CD14-positive monocyte (primary cell): ENCODE measurements at regions not wholly inside any gene's neighbourhood (a gene's known extent, or its start where the extent isn't known, plus 50 kb on each side); places are given as distances from the start of the nearest gene placed in this dataset.

ENCODE experiments used
- DNase-seq, 3 donors: peaks; one replicate each; pipeline ENCODE4 v3.0.0-alpha.2; 2011 to 2022
- H2AFZ ChIP-seq: 2 replicates; pipeline ENCODE4 v1.6.0; 2012; ENCODE audit warnings: mild to moderate bottlenecking, low read depth, low read length, inconsistent platforms; ENCODE audit not compliant: insufficient read depth, poor library complexity, severe bottlenecking
- H3K27ac ChIP-seq, 2 donors: 1 replicate in 1 of 2; 2 replicates in 1 of 2; pipeline ENCODE4 v1.5.1; 2012 to 2013; ENCODE audit warnings: low read length in 2 of 2, control low read depth in 1 of 2, inconsistent platforms in 1 of 2, low read depth in 1 of 2, mild to moderate bottlenecking in 1 of 2
- H3K27me3 ChIP-seq, 2 donors: one replicate each; pipeline versions ENCODE4 v1.6.0 to v1.6.1; 2011 to 2013; ENCODE audit warnings: low read length in 2 of 2; ENCODE audit not compliant: control insufficient read depth in 2 of 2, insufficient read depth in 2 of 2
- H3K36me3 ChIP-seq, 2 donors: replicated peaks in 1 of 2; 1 replicate in 1 of 2; 2 replicates in 1 of 2; pipeline versions ENCODE4 v1.5.1 to v1.6.1; 2012 to 2013; ENCODE audit warnings: low read length in 2 of 2, control low read depth in 1 of 2, inconsistent platforms in 1 of 2, mild to moderate bottlenecking in 1 of 2; ENCODE audit not compliant: insufficient read depth in 2 of 2, control insufficient read depth in 1 of 2
- H3K4me1 ChIP-seq, 2 donors: 1 replicate in 1 of 2; 2 replicates in 1 of 2; pipeline versions ENCODE4 v1.5.1 to v1.6.1; 2012 to 2013; ENCODE audit warnings: low read length in 2 of 2, control low read depth in 1 of 2, inconsistent platforms in 1 of 2, mild to moderate bottlenecking in 1 of 2, moderate library complexity in 1 of 2; ENCODE audit not compliant: insufficient read depth in 2 of 2, control insufficient read depth in 1 of 2
- H3K4me2 ChIP-seq: replicated peaks from 2 replicates; pipeline ENCODE3; 2012; ENCODE audit warnings: low read length, moderate library complexity, mild to moderate bottlenecking; ENCODE audit not compliant: poor library complexity, severe bottlenecking; ENCODE audit errors: extremely low read depth
- H3K4me3 ChIP-seq, 3 experiments: fragments of 200-600 bp in 1 of 3; sonication (generic) in 1 of 3; replicated peaks in 1 of 3; 1 replicate in 2 of 3; 2 replicates in 1 of 3; pipeline ENCODE4 v1.5.1; 2011 to 2013; ENCODE audit warnings: low read length in 3 of 3, mild to moderate bottlenecking in 3 of 3, control low read depth in 2 of 3, low read depth in 2 of 3, inconsistent platforms in 1 of 3, moderate library complexity in 1 of 3
- H3K79me2 ChIP-seq: 2 replicates; pipeline ENCODE4 v1.6.0; 2012; ENCODE audit warnings: mild to moderate bottlenecking, control low read depth, inconsistent platforms, low read length, moderate library complexity; ENCODE audit not compliant: insufficient read depth
- H3K9ac ChIP-seq: 2 replicates; pipeline ENCODE4 v1.6.0; 2017; ENCODE audit warnings: low read length, mild to moderate bottlenecking; ENCODE audit not compliant: insufficient read depth, poor library complexity, severe bottlenecking
- H3K9me3 ChIP-seq, 2 donors: replicated peaks in 1 of 2; 1 replicate in 1 of 2; 2 replicates in 1 of 2; pipeline versions ENCODE4 v1.5.1 to v1.6.1; 2012 to 2013; ENCODE audit warnings: low read length in 2 of 2, control low read depth in 1 of 2; ENCODE audit not compliant: control insufficient read depth in 1 of 2, insufficient read depth in 1 of 2
- H4K20me1 ChIP-seq: 2 replicates; pipeline ENCODE4 v1.6.0; 2012; ENCODE audit warnings: mild to moderate bottlenecking, low read length, control low read depth, moderate library complexity; ENCODE audit not compliant: insufficient read depth
- H3K27ac Mint-ChIP-seq, 7 donors: one replicate each; pipeline ENCODE4 v1.8.0; 2020; ENCODE audit warnings: mild to moderate bottlenecking in 7 of 7, mixed read lengths in 7 of 7, moderate library complexity in 6 of 7, inconsistent platforms in 2 of 7
- H3K27me3 Mint-ChIP-seq, 3 donors: one replicate each; pipeline ENCODE4 v1.8.0; 2021 to 2022; ENCODE audit warnings: low read depth in 3 of 3, mild to moderate bottlenecking in 3 of 3, mixed read lengths in 3 of 3, moderate library complexity in 3 of 3, inconsistent platforms in 1 of 3
- H3K36me3 Mint-ChIP-seq, 2 donors: one replicate each; pipeline ENCODE4 v1.8.0; 2020; ENCODE audit warnings: mixed read lengths in 2 of 2, inconsistent platforms in 1 of 2, mild to moderate bottlenecking in 1 of 2
- H3K4me1 Mint-ChIP-seq: one replicate; pipeline ENCODE4 v1.8.0; 2020; ENCODE audit warnings: mild to moderate bottlenecking, mixed read lengths
- H3K4me3 Mint-ChIP-seq, 2 donors: one replicate each; pipeline ENCODE4 v1.8.0; 2020; ENCODE audit warnings: mild to moderate bottlenecking in 2 of 2, mixed read lengths in 2 of 2, moderate library complexity in 1 of 2
- H3K9me3 Mint-ChIP-seq, 7 donors: one replicate each; pipeline ENCODE4 v1.8.0; 2020 to 2022; ENCODE audit warnings: mixed read lengths in 7 of 7, mild to moderate bottlenecking in 6 of 7, moderate library complexity in 6 of 7, inconsistent platforms in 2 of 7
- WGBS: methylation state at CpG from one replicate; pipeline ENCODE4 v1.1.5; 2013; ENCODE audit warnings: missing lambda C conversion rate; ENCODE audit not compliant: insufficient coverage; 5-methylcytosine and 5-hydroxymethylcytosine counted together
- intact Hi-C, 2 donors: fragments of 100-400 bp; cut with micrococcal nuclease; formaldehyde crosslinking; loops; one replicate each; pipeline versions ENCODE4 v1.15.0 to v1.15.1; 2023
- TF ChIP-seq, protein P1 (sequence below): fragments of 200-600 bp; IDR thresholded peaks from one replicate; pipeline ENCODE4 v1.8.0; 2022; ENCODE audit warnings: antibody characterized with exemption, mild to moderate bottlenecking

GRCh38 chr13:70448820-70449219, 340.6 kb upstream of the KLHL1 start:
- Histone ChIP-seq H4K20me1 (no peaks in the 10 kb centered on the region), H2AFZ (no peak overlapping the region), H3K4me1 (no peaks in the 10 kb centered on the region), H3K27ac (no peak overlapping the region), H3K79me2 (no peaks in the 10 kb centered on the region), H3K9me3 (no peaks in the 10 kb centered on the region), H3K9ac (no peak overlapping the region), H3K27me3 (no peaks in the 10 kb centered on the region), H3K4me2 (no peak overlapping the region), H3K4me3 (no peak overlapping the region), H3K36me3 (no peaks in the 10 kb centered on the region)
- no peak for DNase-seq
- Mint-ChIP-seq H3K4me3 (no peak overlapping the region), H3K27ac (no peak overlapping the region), H3K36me3 (no peaks in the 10 kb centered on the region), H3K9me3 (peaks cover 0 to 3% (median 0%) of the 10 kb centered on the region in 7 donors), H3K4me1 (no peaks in the 10 kb centered on the region), H3K27me3 (no peaks in the 10 kb centered on the region)
- intact Hi-C loops, result no loop called here
- TF ChIP-seq, protein P1, sequence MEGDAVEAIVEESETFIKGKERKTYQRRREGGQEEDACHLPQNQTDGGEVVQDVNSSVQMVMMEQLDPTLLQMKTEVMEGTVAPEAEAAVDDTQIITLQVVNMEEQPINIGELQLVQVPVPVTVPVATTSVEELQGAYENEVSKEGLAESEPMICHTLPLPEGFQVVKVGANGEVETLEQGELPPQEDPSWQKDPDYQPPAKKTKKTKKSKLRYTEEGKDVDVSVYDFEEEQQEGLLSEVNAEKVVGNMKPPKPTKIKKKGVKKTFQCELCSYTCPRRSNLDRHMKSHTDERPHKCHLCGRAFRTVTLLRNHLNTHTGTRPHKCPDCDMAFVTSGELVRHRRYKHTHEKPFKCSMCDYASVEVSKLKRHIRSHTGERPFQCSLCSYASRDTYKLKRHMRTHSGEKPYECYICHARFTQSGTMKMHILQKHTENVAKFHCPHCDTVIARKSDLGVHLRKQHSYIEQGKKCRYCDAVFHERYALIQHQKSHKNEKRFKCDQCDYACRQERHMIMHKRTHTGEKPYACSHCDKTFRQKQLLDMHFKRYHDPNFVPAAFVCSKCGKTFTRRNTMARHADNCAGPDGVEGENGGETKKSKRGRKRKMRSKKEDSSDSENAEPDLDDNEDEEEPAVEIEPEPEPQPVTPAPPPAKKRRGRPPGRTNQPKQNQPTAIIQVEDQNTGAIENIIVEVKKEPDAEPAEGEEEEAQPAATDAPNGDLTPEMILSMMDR, result no peak
- no CpG with 5 or more reads among the region's 2 CpGs for WGBS

DNA sequence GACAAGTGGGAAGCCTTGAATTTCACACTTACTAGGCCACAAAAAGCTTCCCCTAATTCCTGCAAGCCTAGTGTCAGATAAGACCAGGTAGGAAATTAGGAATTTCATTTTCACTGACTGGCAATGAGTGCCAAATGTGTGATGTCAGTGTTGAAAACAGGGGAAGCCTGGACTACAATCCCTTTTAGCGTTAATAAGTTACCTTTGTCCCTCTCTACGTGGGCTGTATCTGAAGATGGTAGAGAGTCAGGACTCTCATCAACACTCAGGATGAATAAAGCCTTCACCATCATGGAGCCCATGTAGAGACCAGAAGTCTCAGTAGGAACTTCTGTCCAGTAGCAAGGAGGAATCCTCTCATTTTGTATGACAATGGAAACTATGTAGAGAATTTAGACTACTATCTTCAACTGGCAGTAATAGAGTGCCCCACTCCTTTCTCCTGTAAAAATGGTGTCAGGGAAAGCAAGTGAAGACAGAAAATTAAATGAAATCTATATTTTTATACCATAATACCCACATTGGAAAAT, 324.1 kb upstream of the KLHL1 start:
- Mint-ChIP-seq H3K36me3 (no peaks in the 10 kb centered on the region), H3K4me3 (no peak overlapping the region), H3K27ac (no peak overlapping the region), H3K9me3 (peaks cover 0 to 20% (median 4%) of the 10 kb centered on the region in 7 donors), H3K27me3 (no peaks in the 10 kb centered on the region), H3K4me1 (no peaks in the 10 kb centered on the region)
- no peak overlapping the region for H3K9ac ChIP-seq
- no peak overlapping the region for H3K4me3 ChIP-seq
- no peak overlapping the region for H3K4me2 ChIP-seq
- TF ChIP-seq, protein P1, result no peak
- peaks cover 4 to 7% of the 10 kb centered on the region in 2 donors for H3K9me3 ChIP-seq
- no peaks in the 10 kb centered on the region for H3K4me1 ChIP-seq
- intact Hi-C loops, result no loop called here
- no peak for DNase-seq
- no peak overlapping the region for H2AFZ ChIP-seq
- no peak overlapping the region for H3K27ac ChIP-seq
- no CpG with 5 or more reads among the region's 2 CpGs for WGBS
- no peaks in the 10 kb centered on the region for H4K20me1 ChIP-seq
- H3K36me3 ChIP-seq, result no peaks in the 10 kb centered on the region
- no peaks in the 10 kb centered on the region for H3K79me2 ChIP-seq
- no peaks in the 10 kb centered on the region for H3K27me3 ChIP-seq
